ENCODE measurements at regions not wholly inside any gene's neighbourhood (a gene's known extent, or its start where the extent isn't known, plus 50 kb on each side); places are given as distances from the start of the nearest gene placed in this dataset.

DNA sequence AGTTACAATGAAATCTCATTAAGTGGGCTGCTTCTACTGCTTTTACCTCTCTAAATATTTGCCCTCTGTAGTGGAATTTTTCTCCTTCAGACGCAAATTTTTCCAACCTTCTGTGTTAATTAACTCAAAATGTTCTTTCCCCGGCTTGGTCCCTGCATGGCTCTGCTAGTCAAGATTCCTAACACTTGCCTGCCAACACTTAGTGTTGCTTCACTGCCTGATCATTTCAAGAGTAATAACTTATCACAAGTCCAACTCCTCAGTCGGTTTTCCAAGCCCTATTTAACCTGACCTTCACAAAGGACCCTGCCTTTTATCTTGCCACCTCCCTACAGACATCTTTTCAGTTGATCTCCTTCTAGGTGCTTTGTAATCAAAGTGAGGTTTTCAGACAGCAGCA, 142.7 kb downstream of the HRH4 start:
- TF ChIP-seq EZH2 (IDR thresholded peaks at IDR 0.05) (no peak), POLR2AphosphoS5 (IDR thresholded peaks at IDR 0.05; ENCODE audit: borderline replicate concordance, low read depth, low read length) (no peak), FOXP2 (optimal IDR thresholded peaks at IDR 0.05; ENCODE audit: control extremely low read depth, extremely low read length, insufficient read depth) (no peak)
